CD4-positive, alpha-beta T cell treated with Interleukin-17A for 1 hour (primary cell): ENCODE measurements at regions not wholly inside any gene's neighbourhood (a gene's known extent, or its start where the extent isn't known, plus 50 kb on each side); places are given as distances from the start of the nearest gene placed in this dataset.
"Not testable (repeated sequence)": the region's sequence is repeated elsewhere in the genome, so short reads cannot be mapped to it uniquely, and the experiment has no call there.

ENCODE experiments used
- DNase-seq: peaks from one replicate; pipeline ENCODE4 v3.0.0-alpha.2; 2020

GRCh38 chr6:37078814-37079213, 73.4 kb downstream of the FGD2 start:
- no peak for DNase-seq

DNA sequence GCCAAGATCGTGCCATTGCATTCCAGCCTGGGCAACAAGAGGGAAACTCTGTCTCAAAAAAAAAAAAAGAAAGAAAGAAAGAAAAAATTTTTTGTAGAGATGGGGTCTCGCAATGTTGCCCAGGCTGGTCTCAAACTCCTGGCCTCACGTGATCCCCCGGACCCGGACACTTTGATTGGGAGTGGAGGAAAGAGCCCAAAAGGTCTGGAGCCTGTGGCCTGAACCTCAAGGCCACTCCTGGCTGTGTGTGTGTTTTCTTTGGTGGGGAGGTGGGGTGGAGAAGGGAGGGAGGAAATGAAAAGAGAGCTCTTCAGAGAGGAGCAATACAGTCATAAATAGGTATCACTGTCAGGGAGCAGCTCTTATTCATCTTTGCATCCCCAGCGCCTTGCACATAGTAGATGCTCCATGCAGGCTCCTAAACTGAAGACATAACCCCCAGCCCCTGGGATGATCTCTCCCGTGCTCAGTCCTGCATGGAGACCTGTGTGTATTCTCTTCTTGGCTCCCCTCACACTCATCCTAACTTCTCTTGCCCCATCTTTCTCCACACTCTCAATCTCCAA, 75.7 kb downstream of the FGD2 start:
- DNase-seq = no peak

DNA sequence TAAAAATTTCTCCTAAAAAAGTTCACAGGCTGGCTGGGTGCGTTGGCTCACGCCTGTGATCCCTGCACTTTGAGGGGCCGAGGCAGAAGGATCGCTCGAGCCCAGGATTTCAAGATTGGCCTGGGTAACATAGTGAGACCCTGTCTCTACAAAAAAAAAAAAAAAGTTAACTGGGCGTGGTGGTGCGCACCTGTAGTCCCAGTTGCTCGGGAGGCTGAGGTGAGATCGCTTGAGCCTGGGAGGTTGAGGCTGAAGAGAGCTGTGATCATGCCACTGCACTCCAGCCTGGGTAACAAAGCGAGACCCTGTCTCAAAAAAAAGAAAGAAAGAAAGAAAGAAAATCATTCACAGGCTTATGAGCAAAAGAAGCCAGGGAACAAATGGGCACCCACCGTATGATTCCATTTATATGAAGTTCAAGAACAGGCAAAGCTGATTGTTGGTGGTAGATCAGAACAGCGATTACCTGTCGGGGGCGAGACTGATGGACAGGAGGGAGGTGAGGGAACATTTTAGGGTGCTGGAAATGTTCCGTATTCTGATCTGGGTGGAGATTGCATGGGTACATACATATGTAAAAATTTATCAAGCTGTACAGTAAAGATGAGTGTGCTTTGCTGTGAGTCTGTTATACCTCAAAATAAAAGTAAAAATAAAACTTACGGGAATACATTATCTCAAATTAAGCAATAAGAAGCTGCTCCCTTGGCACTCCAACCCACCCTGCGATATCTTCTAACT, 77.1 kb downstream of the FGD2 start:
- DNase-seq = no peak

GRCh38 chr6:37083243-37084138, 78.0 kb downstream of the FGD2 start:
- no peak for DNase-seq

DNA sequence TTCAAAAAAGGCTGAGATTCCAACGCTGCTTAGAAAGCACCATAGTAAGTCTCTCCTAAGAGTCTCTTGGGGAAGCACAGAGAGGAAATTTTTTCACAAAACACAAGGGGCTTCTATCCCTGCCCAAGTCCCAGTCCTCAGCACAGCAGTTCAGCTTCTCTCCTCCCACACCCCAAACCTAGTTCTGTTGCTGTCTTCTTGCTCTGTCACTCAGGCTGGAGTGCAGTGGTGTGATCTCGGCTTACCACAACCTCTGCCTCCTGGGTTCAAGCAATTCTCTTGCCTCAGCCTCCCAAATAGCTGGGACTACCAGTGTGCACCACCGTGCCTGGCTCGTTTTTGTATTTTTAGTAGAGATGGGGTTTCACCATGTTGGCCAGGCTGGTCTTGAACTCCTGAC, 79.2 kb downstream of the FGD2 start:
- DNase-seq = not testable (repeated sequence)

- DNase-seq = no peak
Observed at GRCh38 chr6:37085198-37085597, 79.7 kb downstream of the FGD2 start.

DNA sequence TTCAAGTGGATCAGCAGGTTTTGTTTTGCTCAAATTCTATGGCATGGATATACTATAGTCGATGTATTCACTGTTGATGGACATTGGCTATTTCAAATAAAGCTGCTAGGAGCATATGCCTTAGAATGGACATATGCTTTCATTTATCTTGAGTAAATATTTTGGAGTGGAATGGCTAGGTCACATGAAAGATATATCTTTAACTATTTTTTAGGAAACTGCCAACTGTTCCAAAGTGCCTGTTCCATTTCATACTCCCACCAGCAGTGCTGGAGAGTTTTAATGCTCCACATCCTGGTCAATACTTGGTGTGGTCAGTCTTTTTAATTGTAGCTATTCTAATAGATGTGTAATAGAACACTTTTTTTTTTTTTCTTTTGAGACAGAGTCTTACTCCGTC, 81.1 kb upstream of the PIM1 start:
- no peak for DNase-seq

- no peak for DNase-seq
Observed at GRCh38 chr6:37089783-37090182, 80.2 kb upstream of the PIM1 start.

DNA sequence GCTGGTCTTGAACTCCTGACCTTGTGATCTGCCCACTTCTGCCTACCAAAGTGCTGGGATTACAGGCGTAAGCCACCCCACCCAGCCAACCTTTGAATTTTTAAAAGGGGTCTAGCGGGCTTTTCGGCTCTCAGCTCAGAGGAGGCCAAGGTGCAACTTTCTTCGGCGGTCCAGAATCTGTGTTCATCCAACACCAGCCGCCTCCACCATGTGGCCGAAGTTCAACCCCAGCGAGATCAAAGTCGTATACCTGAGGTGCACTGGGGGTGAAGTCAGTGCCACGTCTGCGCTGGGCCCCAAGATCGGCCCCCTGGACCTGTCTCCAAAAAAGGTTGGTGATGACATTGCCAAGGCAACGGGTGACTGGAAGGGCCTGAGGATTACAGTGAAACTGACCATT, 78.8 kb upstream of the PIM1 start:
- DNase-seq = not testable (repeated sequence)

GRCh38 chr6:37091586-37091985, 78.4 kb upstream of the PIM1 start:
- DNase-seq = not testable (repeated sequence)

DNA sequence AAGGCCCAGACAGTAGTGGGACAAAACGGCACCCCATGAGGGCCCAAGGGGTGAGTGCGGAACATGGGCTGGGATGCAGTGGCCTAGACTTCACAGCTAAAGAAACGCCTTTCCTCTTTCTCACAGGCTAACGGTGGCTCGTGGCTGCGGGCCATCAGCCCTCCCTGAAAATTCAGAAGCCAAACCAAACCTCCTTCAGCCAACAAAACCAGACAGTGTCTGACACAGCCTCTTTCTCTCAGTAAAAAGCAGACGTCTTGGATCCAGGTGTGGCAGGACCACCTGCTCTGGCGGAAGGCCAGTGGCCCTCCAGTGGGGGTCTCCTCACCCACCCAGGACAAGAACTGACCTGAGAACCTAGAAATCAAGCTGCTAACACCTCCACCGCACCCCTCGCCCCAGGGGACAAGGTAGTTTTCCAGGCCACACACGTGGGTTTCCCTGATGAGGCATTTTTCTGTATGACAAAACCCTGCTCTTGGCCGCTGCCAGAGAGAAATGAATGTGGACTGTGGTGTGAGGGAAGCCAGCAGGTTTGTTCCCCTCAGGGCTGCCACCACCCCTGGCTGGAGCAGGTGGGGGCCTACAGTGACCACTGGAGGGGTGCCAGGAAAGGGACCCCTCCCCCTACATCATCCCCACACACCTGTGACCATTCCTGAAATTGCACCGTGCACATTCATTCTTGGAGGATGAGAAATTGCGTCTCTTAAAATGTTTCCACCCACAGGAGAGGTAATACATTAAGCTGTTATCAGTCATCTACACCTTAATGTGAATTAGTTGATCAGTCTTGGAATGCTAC, 76.8 kb upstream of the PIM1 start:
- no peak for DNase-seq

GRCh38 chr6:37093728-37094069, 76.3 kb upstream of the PIM1 start:
- no peak for DNase-seq

DNA sequence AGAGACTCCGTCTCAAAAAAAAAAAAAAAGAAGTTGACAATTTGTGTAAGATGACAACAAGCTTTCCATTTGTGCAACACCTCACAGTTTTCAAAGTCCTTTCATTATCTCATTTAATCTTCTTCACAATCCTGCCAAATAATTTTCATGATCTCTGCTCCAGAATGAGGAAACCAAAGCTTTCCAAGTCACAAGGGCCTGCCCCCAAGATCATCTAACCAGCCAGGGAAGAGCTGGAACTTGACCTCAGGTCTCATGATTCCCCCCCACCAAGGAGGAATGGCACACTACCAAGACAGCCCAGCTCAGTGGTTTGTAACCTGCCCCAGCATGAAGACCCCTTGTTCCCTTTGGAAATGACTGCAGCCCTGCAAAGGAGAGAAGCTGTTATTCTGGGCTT, 74.0 kb upstream of the PIM1 start:
- no peak for DNase-seq

GRCh38 chr6:37097335-37097734, 72.6 kb upstream of the PIM1 start:
- no peak for DNase-seq

DNA sequence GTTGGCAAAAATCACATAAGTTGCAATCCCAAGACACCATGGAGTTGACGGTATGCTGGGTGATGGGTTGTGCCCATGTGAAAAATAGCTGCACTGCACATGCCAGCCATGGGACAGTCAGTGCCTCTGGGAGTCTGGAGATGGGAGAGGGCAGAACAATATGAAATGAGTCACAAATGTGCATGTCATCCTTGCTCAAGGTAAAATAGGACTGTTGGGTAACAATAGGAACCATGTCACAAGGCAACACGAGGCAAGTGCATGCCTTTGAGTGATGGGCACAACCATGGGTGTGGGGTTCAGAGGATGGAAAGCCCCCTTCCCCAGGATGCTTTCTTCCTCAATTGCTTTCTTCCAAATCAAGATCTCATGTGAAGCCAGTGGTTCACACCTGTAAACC, 70.5 kb upstream of the PIM1 start:
- DNase-seq = no peak

DNA sequence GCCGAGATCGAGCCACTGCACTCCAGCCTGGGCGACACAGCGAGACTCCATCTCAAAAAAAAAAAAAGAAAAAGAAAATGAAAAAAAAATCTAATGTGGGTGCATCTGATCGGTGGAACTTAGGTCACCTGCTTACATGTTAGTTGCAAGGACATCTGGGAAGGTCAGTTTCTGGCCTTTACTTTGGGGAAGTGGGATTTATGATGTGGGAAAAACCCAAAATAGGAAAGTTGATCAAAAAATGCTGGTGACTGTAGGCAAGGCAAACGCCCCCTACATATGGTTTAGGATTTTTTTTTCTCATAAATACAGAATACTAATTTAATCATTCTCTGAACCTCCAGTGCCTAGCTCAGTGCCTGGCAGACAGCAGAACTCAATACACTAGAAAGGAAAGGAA, 69.2 kb upstream of the PIM1 start:
- no peak for DNase-seq

DNA sequence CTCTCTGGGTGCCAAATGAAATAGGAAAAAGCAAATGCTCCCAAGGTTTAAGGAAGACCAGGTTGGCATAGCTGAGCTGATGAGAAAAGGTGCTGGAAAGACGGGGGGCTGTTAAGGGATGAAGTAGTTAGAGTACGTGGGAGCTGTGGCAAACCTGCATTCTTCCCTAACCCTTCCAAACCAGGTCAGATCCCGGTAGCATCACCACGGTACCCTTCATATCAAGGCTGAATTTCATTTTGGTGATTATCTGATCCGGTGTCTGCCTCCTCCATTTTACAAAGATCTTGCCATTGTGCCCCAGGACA, 68.0 kb upstream of the PIM1 start:
- no peak for DNase-seq

- DNase-seq = peak; percentile 86
Observed at GRCh38 chr6:37102299-37103168, 67.4 kb upstream of the PIM1 start.

- DNase-seq = peak; percentile 9
Observed at GRCh38 chr6:37103169-37104039, 66.5 kb upstream of the PIM1 start.

GRCh38 chr6:37104824-37105147, 65.2 kb upstream of the PIM1 start:
- no peak for DNase-seq
